IMR-90 (cell line): ENCODE measurements at regions not wholly inside any gene's neighbourhood (a gene's known extent, or its start where the extent isn't known, plus 50 kb on each side); places are given as distances from the start of the nearest gene placed in this dataset.
"Not testable (repeated sequence)": the region's sequence is repeated elsewhere in the genome, so short reads cannot be mapped to it uniquely, and the experiment has no call there.

Source experiments
- ATAC-seq: fragments of 200-7000 bp; cut with Tn5 transposase; 2 replicates; pipeline ENCODE4 v1.9.1; 2020; ENCODE audit warnings: low read depth, mild to moderate bottlenecking, moderate library complexity
- BruUV-seq: library from RNA; stranded (reverse); fragments of 400-500 nt; replicated peaks from 2 replicates; lab custom pipeline; 2021; lab: Mats Ljungman, UMichigan
- CTCF ChIA-PET: fragments of 300-600 bp; formaldehyde crosslinking; extraction: SDS; loops from one replicate; lab custom pipeline; 2021; ENCODE audit warnings: antibody characterized with exemption; lab: Yijun Ruan, JAX
- POLR2A ChIA-PET: fragments of 300-600 bp; sonication (Branson Sonifier 250); formaldehyde crosslinking; loops from one replicate; lab custom pipeline; 2022; ENCODE audit warnings: antibody characterized with exemption; ENCODE audit not compliant: unreplicated experiment; lab: Charles Lee
- DNase-seq: peaks from one replicate; pipeline ENCODE4 v3.0.0; 2013
- H2AFZ ChIP-seq: replicated peaks from 2 replicates; pipeline ENCODE3; 2013; ENCODE audit warnings: low read length, mild to moderate bottlenecking; ENCODE audit not compliant: poor library complexity
- H2AK5ac ChIP-seq: 2 replicates; pipeline ENCODE4 v1.6.1; 2013; ENCODE audit warnings: low read depth, low read length, inconsistent platforms
- H2AK9ac ChIP-seq: replicated peaks from 2 replicates; pipeline ENCODE3; 2013; ENCODE audit warnings: mild to moderate bottlenecking, low read depth, low read length, moderate library complexity; ENCODE audit not compliant: poor library complexity
- H2BK120ac ChIP-seq: 2 replicates; pipeline ENCODE4 v1.6.1; 2013; ENCODE audit warnings: low read depth, low read length, inconsistent platforms
- H2BK15ac ChIP-seq: 3 replicates; pipeline ENCODE4 v1.6.1; 2013; ENCODE audit warnings: low read depth, low read length, inconsistent platforms
- H2BK20ac ChIP-seq: 2 replicates; pipeline ENCODE4 v1.6.1; 2013; ENCODE audit warnings: low read depth, mild to moderate bottlenecking, inconsistent platforms, low read length, moderate library complexity
- H2BK5ac ChIP-seq: 2 replicates; pipeline ENCODE4 v1.6.1; 2013; ENCODE audit warnings: mild to moderate bottlenecking, low read depth, low read length, inconsistent platforms; ENCODE audit not compliant: poor library complexity, severe bottlenecking
- H3K14ac ChIP-seq: replicated peaks from 2 replicates; pipeline ENCODE4 v1.6.1; 2013; ENCODE audit warnings: low read depth, low read length, inconsistent platforms
- H3K18ac ChIP-seq: 2 replicates; pipeline ENCODE4 v1.6.1; 2013; ENCODE audit warnings: low read depth, low read length, control low read depth
- H3K23ac ChIP-seq: 2 replicates; pipeline ENCODE4 v1.6.1; 2013; ENCODE audit warnings: low read depth, low read length, inconsistent platforms
- H3K27ac ChIP-seq: 2 replicates; pipeline ENCODE4 v1.5.1; 2013; ENCODE audit warnings: mild to moderate bottlenecking, control low read depth, low read length; ENCODE audit not compliant: insufficient read depth
- H3K27me3 ChIP-seq: 2 replicates; pipeline ENCODE4 v1.6.1; 2013; ENCODE audit warnings: low read length; ENCODE audit not compliant: control insufficient read depth, insufficient read depth
- H3K36me3 ChIP-seq: 2 replicates; pipeline ENCODE4 v1.6.1; 2013; ENCODE audit warnings: low read length, mixed read lengths; ENCODE audit not compliant: control insufficient read depth, insufficient read depth
- H3K4ac ChIP-seq: 2 replicates; pipeline ENCODE4 v1.6.1; 2013; ENCODE audit warnings: low read depth, low read length, inconsistent platforms
- H3K4me1 ChIP-seq: 2 replicates; pipeline ENCODE4 v1.6.1; 2013; ENCODE audit warnings: low read length, mixed read lengths; ENCODE audit not compliant: control insufficient read depth, insufficient read depth
- H3K4me2 ChIP-seq: 2 replicates; pipeline ENCODE4 v1.6.1; 2013; ENCODE audit warnings: low read depth, mild to moderate bottlenecking, control low read depth, low read length, moderate library complexity
- H3K4me3 ChIP-seq: 2 replicates; pipeline ENCODE4 v1.5.1; 2013; ENCODE audit warnings: low read depth, mild to moderate bottlenecking, control low read depth, low read length, moderate library complexity; ENCODE audit not compliant: insufficient read depth
- H3K56ac ChIP-seq: 2 replicates; pipeline ENCODE4 v1.6.1; 2013; ENCODE audit warnings: low read length, inconsistent platforms; ENCODE audit not compliant: insufficient read depth; ENCODE audit errors: extremely low read depth
- H3K79me1 ChIP-seq, 2 experiments: 2 replicates each; pipeline ENCODE4 v1.6.1; 2013; ENCODE audit warnings: low read length in 2 of 2, inconsistent platforms in 1 of 2, low read depth in 1 of 2
- H3K9ac ChIP-seq: 2 replicates; pipeline ENCODE4 v1.6.1; 2013; ENCODE audit warnings: low read depth, low read length, control low read depth
- H3K9me1 ChIP-seq: 2 replicates; pipeline ENCODE4 v1.6.1; 2013; ENCODE audit warnings: low read length, inconsistent platforms; ENCODE audit not compliant: insufficient read depth
- H3K9me3 ChIP-seq: 2 replicates; pipeline ENCODE4 v1.6.1; 2013; ENCODE audit warnings: low read length; ENCODE audit not compliant: control insufficient read depth, insufficient read depth
- H4K20me1 ChIP-seq: 2 replicates; pipeline ENCODE4 v1.6.1; 2013; ENCODE audit warnings: low read length, inconsistent platforms; ENCODE audit not compliant: insufficient read depth
- H4K5ac ChIP-seq: 2 replicates; pipeline ENCODE4 v1.6.1; 2013; ENCODE audit warnings: mild to moderate bottlenecking, low read depth, low read length, control low read depth
- H4K8ac ChIP-seq, 2 experiments: 2 replicates each; pipeline ENCODE4 v1.6.1; 2013; ENCODE audit warnings: low read depth in 2 of 2, low read length in 2 of 2, control low read depth in 1 of 2, inconsistent platforms in 1 of 2
- H4K91ac ChIP-seq: 2 replicates; pipeline ENCODE4 v1.6.1; 2013; ENCODE audit warnings: low read depth, low read length, inconsistent platforms; ENCODE audit not compliant: insufficient read depth
- MAFK ChIP-seq: IDR thresholded peaks from 2 replicates; pipeline ENCODE4 v1.6.1; 2012; ENCODE audit warnings: low read depth, low read length, improper control_type of control experiment
- RCOR1 ChIP-seq: IDR thresholded peaks from 2 replicates; pipeline ENCODE4 v1.6.1; 2012; ENCODE audit warnings: mild to moderate bottlenecking, low read length, improper control_type of control experiment; ENCODE audit not compliant: insufficient replicate concordance
- WGBS, 2 experiments: methylation state at CpG; one replicate each; pipeline versions ENCODE4 v1.1.5 to v1.1.7; 2013; ENCODE audit warnings: missing lambda C conversion rate in 2 of 2; ENCODE audit not compliant: insufficient read length in 1 of 2; ENCODE audit errors: extremely low coverage in 2 of 2; 5-methylcytosine and 5-hydroxymethylcytosine counted together
- dilution Hi-C: fragments of 300-500 bp; cut with HindIII; formaldehyde crosslinking; loops from one replicate; pipeline ENCODE4 v1.14.3; 2018; ENCODE audit warnings: low sequenced_read_pairs; ENCODE audit not compliant: unreplicated experiment
- in situ Hi-C: fragments of 300-500 bp; cut with MboI; formaldehyde crosslinking; loops from 3 replicates; pipeline ENCODE4 v1.14.3; 2019; ENCODE audit warnings: low sequenced_read_pairs, inconsistent platforms, mixed read lengths
- intact Hi-C: fragments of 100-400 bp; cut with micrococcal nuclease; formaldehyde crosslinking; loops from 2 replicates; pipeline ENCODE4 v1.10.0; 2022

- H2AK9ac ChIP-seq, result no peak overlapping the region
- dilution Hi-C loops, result no loop called here
- H4K20me1 ChIP-seq, result no peaks in the 10 kb centered on the region
- no peak overlapping the region for H2BK120ac ChIP-seq
- DNase-seq, result no peak
- H4K8ac ChIP-seq, result no peak overlapping the region
- H2BK5ac ChIP-seq, result no peak overlapping the region
- no peak overlapping the region for H3K23ac ChIP-seq
- WGBS, 2 experiments, result no CpG with 5 or more reads among the region's 3 CpGs
- in situ Hi-C loops, result no loop called here
- no peak overlapping the region for H2AK5ac ChIP-seq
- H2BK20ac ChIP-seq, result no peak overlapping the region
- no peaks in the 10 kb centered on the region for H3K9me3 ChIP-seq
- no peak overlapping the region for H3K4me2 ChIP-seq
- H3K79me1 ChIP-seq, result no peaks in the 10 kb centered on the region
- no peak overlapping the region for H3K27ac ChIP-seq
- H2AFZ ChIP-seq, result no peak overlapping the region
- no peaks in the 10 kb centered on the region for H3K36me3 ChIP-seq
- H3K56ac ChIP-seq, result no peak overlapping the region
- no peaks in the 10 kb centered on the region for H3K27me3 ChIP-seq
- H3K9me1 ChIP-seq, result no peaks in the 10 kb centered on the region
- H3K4me1 ChIP-seq, result no peaks in the 10 kb centered on the region
- BruUV-seq, result no TSS peak
- H3K9ac ChIP-seq, result no peak overlapping the region
- ChIA-PET POLR2A (no interaction called here), CTCF (no interaction called here)
- H3K4me3 ChIP-seq, result no peak overlapping the region
- H3K18ac ChIP-seq, result no peak overlapping the region
- H3K14ac ChIP-seq, result no peak overlapping the region
- TF ChIP-seq MAFK (no peak), RCOR1 (no peak)
- no peak overlapping the region for H4K91ac ChIP-seq
- intact Hi-C loops, result loop anchor here (10.0 kb wide), 1 partner anchor 431 kb away; no protein-coding TSS in a partner anchor
- no peak overlapping the region for H2BK15ac ChIP-seq
- H4K5ac ChIP-seq, result no peak overlapping the region
- ATAC-seq, result no peak
- H3K4ac ChIP-seq, result no peak overlapping the region
These were observed 260.6 kb downstream of the TPBG start for GRCh38 chr6:82624251-82624650.

GRCh38 chr6:82626946-82627345 lies 263.3 kb downstream of the TPBG start:
- no CpG with 5 or more reads among the region's 2 CpGs for WGBS, 2 experiments
- H3K56ac ChIP-seq, H4K8ac ChIP-seq, H3K4me3 ChIP-seq, CTCF ChIA-PET, H3K9me3 ChIP-seq, H2BK20ac ChIP-seq, H3K23ac ChIP-seq, H3K4me2 ChIP-seq, DNase-seq, BruUV-seq, dilution Hi-C loops, H3K4ac ChIP-seq, POLR2A ChIA-PET, H2BK15ac ChIP-seq, H2AFZ ChIP-seq, H2BK120ac ChIP-seq, H4K5ac ChIP-seq, H4K91ac ChIP-seq, H3K27me3 ChIP-seq, in situ Hi-C loops, H3K9ac ChIP-seq, H3K36me3 ChIP-seq, ATAC-seq, H3K79me1 ChIP-seq, H3K9me1 ChIP-seq, H4K20me1 ChIP-seq, H2BK5ac ChIP-seq, H2AK9ac ChIP-seq, H2AK5ac ChIP-seq, H3K18ac ChIP-seq, H3K4me1 ChIP-seq, H3K27ac ChIP-seq, H3K14ac ChIP-seq: not testable (repeated sequence)
- intact Hi-C loops, result loop anchor here (10.0 kb wide), 1 partner anchor 428 kb away; no protein-coding TSS in a partner anchor
